ENCODE measurements at regions not wholly inside any gene's neighbourhood (a gene's known extent, or its start where the extent isn't known, plus 50 kb on each side); places are given as distances from the start of the nearest gene placed in this dataset.
"Not testable (repeated sequence)": the region's sequence is repeated elsewhere in the genome, so short reads cannot be mapped to it uniquely, and the experiment has no call there.

GRCh38 chr10:63783882-63784281 lies 262.7 kb downstream of the REEP3 start:
- DNase-seq (ENCODE audit: low read depth in 2 of 2) = no peak

GRCh38 chr10:63788152-63788821 lies 267.1 kb downstream of the REEP3 start:
- no peak for DNase-seq (ENCODE audit: low read depth in 2 of 2)

- DNase-seq (ENCODE audit: low read depth in 2 of 2) = no peak
Measured at GRCh38 chr10:63795094-63795860, 274.1 kb downstream of the REEP3 start.

GRCh38 chr10:63798599-63799498 lies 277.6 kb downstream of the REEP3 start:
- no peak for DNase-seq (ENCODE audit: low read depth in 2 of 2)

- DNase-seq (ENCODE audit: low read depth in 2 of 2) = no peak
Measured at GRCh38 chr10:63799521-63800300, 278.5 kb downstream of the REEP3 start.

- no peak for DNase-seq (ENCODE audit: low read depth in 2 of 2)
Measured at GRCh38 chr10:63801166-63801565, 280.0 kb downstream of the REEP3 start.

- no peak for DNase-seq (ENCODE audit: low read depth in 2 of 2)
Measured at GRCh38 chr10:63806330-63806729, 285.1 kb downstream of the REEP3 start.

- no peak for DNase-seq (ENCODE audit: low read depth in 2 of 2)
Measured at GRCh38 chr10:63812501-63812900, 291.3 kb downstream of the REEP3 start.

- no peak for DNase-seq (ENCODE audit: low read depth in 2 of 2)
Measured at GRCh38 chr10:63819753-63820329, 298.6 kb downstream of the REEP3 start.

GRCh38 chr10:63822496-63822895 lies 301.3 kb downstream of the REEP3 start:
- no peak for DNase-seq (ENCODE audit: low read depth in 2 of 2)

GRCh38 chr10:63825111-63825510 lies 303.9 kb downstream of the REEP3 start:
- DNase-seq (ENCODE audit: low read depth in 2 of 2) = no peak

- no peak for DNase-seq (ENCODE audit: low read depth in 2 of 2)
Measured at GRCh38 chr10:63825766-63826165, 304.6 kb downstream of the REEP3 start.

GRCh38 chr10:63827018-63827417 lies 305.8 kb downstream of the REEP3 start:
- DNase-seq (ENCODE audit: low read depth in 2 of 2) = not testable (repeated sequence)

GRCh38 chr10:63829020-63829419 lies 307.8 kb downstream of the REEP3 start:
- DNase-seq (ENCODE audit: low read depth in 2 of 2) = no peak

- no peak for DNase-seq (ENCODE audit: low read depth in 2 of 2)
Measured at GRCh38 chr10:63829573-63830149, 308.5 kb downstream of the REEP3 start.

- DNase-seq (ENCODE audit: low read depth in 2 of 2) = no peak
Measured at GRCh38 chr10:63832686-63833085, 311.5 kb downstream of the REEP3 start.

GRCh38 chr10:63833411-63834060 lies 312.3 kb downstream of the REEP3 start:
- DNase-seq (ENCODE audit: low read depth in 2 of 2) = no peak

GRCh38 chr10:63836666-63837442 lies 315.7 kb downstream of the REEP3 start:
- no peak for DNase-seq (ENCODE audit: low read depth in 2 of 2)

- no peak for DNase-seq (ENCODE audit: low read depth in 2 of 2)
Measured at GRCh38 chr10:63841761-63842160, 320.6 kb downstream of the REEP3 start.

Data from stimulated activated CD4-positive, alpha-beta T cell treated with anti-CD3 and anti-CD28 coated beads, Interleukin-1b, Interleukin-23, amount 100 ng/mL, for 1 hour (primary cell).